Mucosa of rectum (tissue), 2 donors: ENCODE measurements at regions not wholly inside any gene's neighbourhood (a gene's known extent, or its start where the extent isn't known, plus 50 kb on each side); places are given as distances from the start of the nearest gene placed in this dataset.

ENCODE experiments used
- H3K27ac ChIP-seq, 2 donors: one replicate each; pipeline ENCODE4 v1.7.0; 2013; ENCODE audit warnings: inconsistent platforms in 2 of 2, low read depth in 2 of 2, low read length in 2 of 2
- H3K27me3 ChIP-seq, 2 donors: one replicate each; pipeline ENCODE4 v1.7.0; 2013; ENCODE audit warnings: low read length in 2 of 2; ENCODE audit not compliant: control insufficient read depth in 2 of 2, insufficient read depth in 2 of 2
- H3K36me3 ChIP-seq, 2 donors: one replicate each; pipeline ENCODE4 v1.7.0; 2013; ENCODE audit warnings: low read length in 2 of 2; ENCODE audit not compliant: control insufficient read depth in 2 of 2, insufficient read depth in 2 of 2
- H3K4me1 ChIP-seq, 2 donors: one replicate each; pipeline ENCODE4 v1.7.0; 2013; ENCODE audit warnings: low read length in 2 of 2, mild to moderate bottlenecking in 1 of 2; ENCODE audit not compliant: control insufficient read depth in 2 of 2, insufficient read depth in 2 of 2
- H3K4me3 ChIP-seq, 2 donors: one replicate each; pipeline ENCODE4 v1.7.0; 2013; ENCODE audit warnings: low read length in 2 of 2
- H3K9ac ChIP-seq, 2 donors: one replicate each; pipeline ENCODE4 v1.7.0; 2013; ENCODE audit warnings: low read length in 2 of 2, low read depth in 1 of 2, mild to moderate bottlenecking in 1 of 2
- H3K9me3 ChIP-seq, 2 donors: one replicate each; pipeline ENCODE4 v1.7.0; 2013; ENCODE audit warnings: low read length in 2 of 2; ENCODE audit not compliant: control insufficient read depth in 2 of 2
- donor health status: healthy.
- donor health status: Normal muscosa, but diverticular disease.

- Histone ChIP-seq H3K36me3 (no peaks in the 10 kb centered on the region), H3K9me3 (no peaks in the 10 kb centered on the region), H3K4me1 (no peaks in the 10 kb centered on the region), H3K27ac (no peak overlapping the region), H3K27me3 (peaks cover 0 to 3% of the 10 kb centered on the region in 2 donors), H3K9ac (no peak overlapping the region), H3K4me3 (no peak overlapping the region)
Measured at GRCh38 chr1:60160141-60160540, 86.6 kb upstream of the C1orf87 start.

- H3K4me1 ChIP-seq = no peaks in the 10 kb centered on the region
- H3K27ac ChIP-seq = no peak overlapping the region
- peaks cover 0 to 3% of the 10 kb centered on the region in 2 donors for H3K27me3 ChIP-seq
- no peak overlapping the region for H3K4me3 ChIP-seq
- H3K36me3 ChIP-seq = no peaks in the 10 kb centered on the region
- no peak overlapping the region for H3K9ac ChIP-seq
- H3K9me3 ChIP-seq = no peaks in the 10 kb centered on the region
Measured at GRCh38 chr1:60156371-60156770, 82.8 kb upstream of the C1orf87 start.

DNA sequence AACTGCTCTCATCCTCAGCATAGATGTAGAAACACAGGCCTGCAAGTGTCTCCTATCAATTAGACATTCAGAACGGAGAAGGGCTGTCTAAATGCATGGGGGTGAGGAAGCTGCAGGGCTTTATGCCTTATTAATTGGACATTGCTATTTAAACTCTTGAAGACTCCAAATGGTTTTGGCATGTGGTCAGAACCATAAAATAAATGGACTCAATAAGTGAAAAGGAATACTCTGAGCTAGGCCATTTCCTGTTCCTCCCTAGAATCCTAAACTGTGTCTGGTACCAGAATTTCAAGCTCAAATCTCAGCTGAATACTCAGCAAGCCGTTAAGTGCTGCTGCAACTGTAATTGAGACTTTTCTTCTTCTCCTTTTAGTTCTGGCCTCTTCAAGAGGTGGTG is 80.4 kb upstream of the C1orf87 start:
- Histone ChIP-seq H3K27ac (no peak overlapping the region), H3K9me3 (no peaks in the 10 kb centered on the region), H3K27me3 (peaks cover 0 to 3% of the 10 kb centered on the region in 2 donors), H3K36me3 (no peaks in the 10 kb centered on the region), H3K4me3 (no peak overlapping the region), H3K4me1 (no peaks in the 10 kb centered on the region), H3K9ac (no peak overlapping the region)

- no peaks in the 10 kb centered on the region for H3K36me3 ChIP-seq
- no peaks in the 10 kb centered on the region for H3K9me3 ChIP-seq
- H3K4me3 ChIP-seq = no peak overlapping the region
- no peak overlapping the region for H3K27ac ChIP-seq
- no peaks in the 10 kb centered on the region for H3K4me1 ChIP-seq
- peaks cover 0 to 3% of the 10 kb centered on the region in 2 donors for H3K27me3 ChIP-seq
- H3K9ac ChIP-seq = no peak overlapping the region
Measured at GRCh38 chr1:60152891-60153290, 79.3 kb upstream of the C1orf87 start.

DNA sequence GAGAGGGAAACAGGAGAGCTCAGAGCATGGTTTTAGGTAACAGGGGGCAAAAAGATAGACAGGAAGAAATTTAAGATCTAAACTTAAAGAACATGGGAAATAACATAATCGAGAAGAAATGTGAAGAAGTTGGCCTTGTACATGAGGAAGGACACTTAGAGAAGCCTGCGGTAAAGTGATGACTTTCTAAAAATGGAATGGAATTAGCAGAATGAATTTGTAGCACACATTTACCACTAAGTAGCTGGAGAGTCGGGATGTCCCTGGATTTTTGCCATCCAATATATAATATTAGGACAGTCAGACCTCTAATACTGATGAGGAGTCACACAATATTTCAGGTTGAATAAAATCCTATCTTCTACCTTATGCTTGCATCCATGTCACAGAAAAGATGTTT is 77.7 kb upstream of the C1orf87 start:
- H3K9me3 ChIP-seq = no peaks in the 10 kb centered on the region
- no peaks in the 10 kb centered on the region for H3K36me3 ChIP-seq
- H3K4me3 ChIP-seq = no peak overlapping the region
- no peak overlapping the region for H3K9ac ChIP-seq
- H3K4me1 ChIP-seq = no peaks in the 10 kb centered on the region
- H3K27ac ChIP-seq = no peak overlapping the region
- H3K27me3 ChIP-seq = no peaks in the 10 kb centered on the region

- Histone ChIP-seq H3K4me3 (no peak overlapping the region), H3K4me1 (no peaks in the 10 kb centered on the region), H3K36me3 (no peaks in the 10 kb centered on the region), H3K9ac (no peak overlapping the region), H3K9me3 (no peaks in the 10 kb centered on the region), H3K27ac (no peak overlapping the region), H3K27me3 (no peaks in the 10 kb centered on the region)
Measured at GRCh38 chr1:60149251-60149650, 75.7 kb upstream of the C1orf87 start.

- H3K9ac ChIP-seq = no peak overlapping the region
- no peak overlapping the region for H3K4me3 ChIP-seq
- no peaks in the 10 kb centered on the region for H3K36me3 ChIP-seq
- H3K27me3 ChIP-seq = no peaks in the 10 kb centered on the region
- no peak overlapping the region for H3K27ac ChIP-seq
- no peaks in the 10 kb centered on the region for H3K9me3 ChIP-seq
- no peaks in the 10 kb centered on the region for H3K4me1 ChIP-seq
Measured at GRCh38 chr1:60146884-60147283, 73.3 kb upstream of the C1orf87 start.

DNA sequence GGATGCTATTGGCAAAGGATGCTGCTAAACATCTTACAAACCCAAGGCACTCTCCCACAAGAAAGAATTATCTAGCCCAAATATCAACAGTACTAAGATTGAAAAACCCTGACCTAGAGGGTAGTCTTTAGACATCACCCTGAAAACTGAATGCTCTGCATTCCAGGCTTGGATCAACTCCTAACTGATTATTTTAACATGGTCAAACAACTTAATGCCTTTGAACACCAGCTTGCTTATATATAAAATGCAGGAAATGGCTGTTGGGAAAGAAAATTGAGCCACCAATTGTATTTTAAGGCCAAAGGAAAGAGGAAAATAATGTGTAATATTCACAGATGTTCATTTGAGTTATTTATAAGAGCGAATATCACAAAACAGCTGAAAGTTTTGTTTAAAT is 72.2 kb upstream of the C1orf87 start:
- no peaks in the 10 kb centered on the region for H3K36me3 ChIP-seq
- no peaks in the 10 kb centered on the region for H3K4me1 ChIP-seq
- H3K9ac ChIP-seq = no peak overlapping the region
- no peak overlapping the region for H3K4me3 ChIP-seq
- no peak overlapping the region for H3K27ac ChIP-seq
- H3K27me3 ChIP-seq = no peaks in the 10 kb centered on the region
- no peaks in the 10 kb centered on the region for H3K9me3 ChIP-seq

GRCh38 chr1:60141743-60142142 is 68.2 kb upstream of the C1orf87 start:
- Histone ChIP-seq H3K27me3 (no peaks in the 10 kb centered on the region), H3K9ac (no peak overlapping the region), H3K27ac (no peak overlapping the region), H3K36me3 (no peaks in the 10 kb centered on the region), H3K9me3 (no peaks in the 10 kb centered on the region), H3K4me3 (no peak overlapping the region), H3K4me1 (no peaks in the 10 kb centered on the region)

DNA sequence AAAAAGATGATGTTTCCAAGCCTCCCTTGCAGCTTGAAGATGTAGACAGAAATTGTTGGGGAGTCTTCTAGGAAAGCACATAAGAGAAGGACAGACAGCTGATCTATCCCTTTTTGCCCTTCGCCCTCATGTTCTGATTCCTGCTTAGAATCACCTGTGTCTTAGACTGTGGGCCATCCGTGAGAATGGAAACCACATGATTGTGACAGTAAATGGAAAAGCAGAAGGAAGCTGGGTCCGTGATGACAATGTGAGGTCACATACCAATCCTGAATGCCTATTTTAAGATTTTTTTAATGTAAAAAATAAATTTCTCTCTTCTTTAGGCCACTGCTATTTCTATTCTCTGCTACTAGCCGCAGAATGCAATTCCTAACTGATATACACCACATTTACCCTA is 67.7 kb upstream of the C1orf87 start:
- Histone ChIP-seq H3K4me3 (no peak overlapping the region), H3K27me3 (no peaks in the 10 kb centered on the region), H3K9me3 (no peaks in the 10 kb centered on the region)

DNA sequence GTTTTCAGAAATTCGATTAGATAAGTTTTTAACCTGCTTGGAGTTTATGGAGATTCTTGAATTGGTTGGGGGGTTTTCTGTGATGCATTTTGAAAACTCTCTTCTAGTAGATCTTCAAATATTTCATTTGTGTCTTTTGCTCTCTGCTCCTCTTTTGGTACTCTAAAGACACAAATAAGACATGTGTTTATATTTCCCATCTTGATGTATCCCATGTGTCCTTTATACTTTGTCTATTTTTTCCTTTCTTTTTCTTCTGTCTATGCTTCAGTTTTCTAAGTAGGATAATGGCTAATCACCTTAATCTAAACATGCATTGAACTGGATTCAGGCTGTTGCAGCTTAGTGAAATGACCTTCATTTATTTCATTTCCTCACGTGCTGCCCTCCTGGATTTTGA is 63.8 kb upstream of the C1orf87 start:
- no peaks in the 10 kb centered on the region for H3K27me3 ChIP-seq
- no peak overlapping the region for H3K27ac ChIP-seq
- no peaks in the 10 kb centered on the region for H3K9me3 ChIP-seq
- H3K36me3 ChIP-seq = no peaks in the 10 kb centered on the region
- H3K4me1 ChIP-seq = peaks cover 3 to 4% of the 10 kb centered on the region in 2 donors
- H3K9ac ChIP-seq = no peak overlapping the region
- H3K4me3 ChIP-seq = no peak overlapping the region

More for the DNA sequence above, 67.7 kb upstream of the C1orf87 start:
- Histone ChIP-seq H3K27ac (no peak overlapping the region), H3K36me3 (no peaks in the 10 kb centered on the region), H3K4me1 (no peaks in the 10 kb centered on the region), H3K9ac (no peak overlapping the region)
